EL (cell line): ENCODE measurements at regions not wholly inside any gene's neighbourhood (a gene's known extent, or its start where the extent isn't known, plus 50 kb on each side); places are given as distances from the start of the nearest gene placed in this dataset.

Experiments
- DNase-seq: peaks from one replicate; pipeline ENCODE4 v3.0.0-alpha.2; 2016

GRCh38 chr3:124201226-124201625 is 209.3 kb upstream of the ROPN1 start:
- DNase-seq = no peak

GRCh38 chr3:124201786-124202185 is 209.9 kb upstream of the ROPN1 start:
- DNase-seq = no peak

DNA sequence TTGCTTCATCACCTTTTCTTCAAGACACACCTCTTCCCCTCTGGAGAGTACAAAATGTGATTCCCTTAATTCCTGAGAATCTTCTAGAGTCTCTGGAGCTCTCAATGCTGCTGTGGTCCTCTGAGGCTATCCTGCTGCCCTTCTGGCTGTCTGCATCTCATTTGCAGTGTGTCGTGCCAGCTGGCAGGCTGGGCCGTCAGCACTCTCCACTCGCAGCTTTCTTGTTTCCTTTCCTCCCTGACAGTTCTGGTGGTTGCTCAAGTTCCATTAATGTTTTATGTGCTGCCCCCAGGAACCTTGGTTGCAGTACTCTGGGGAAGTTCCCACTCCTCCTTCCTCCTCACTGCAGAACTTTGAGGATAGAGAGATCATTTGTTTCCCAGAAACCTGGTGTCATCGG is 210.8 kb upstream of the ROPN1 start:
- no peak for DNase-seq

DNA sequence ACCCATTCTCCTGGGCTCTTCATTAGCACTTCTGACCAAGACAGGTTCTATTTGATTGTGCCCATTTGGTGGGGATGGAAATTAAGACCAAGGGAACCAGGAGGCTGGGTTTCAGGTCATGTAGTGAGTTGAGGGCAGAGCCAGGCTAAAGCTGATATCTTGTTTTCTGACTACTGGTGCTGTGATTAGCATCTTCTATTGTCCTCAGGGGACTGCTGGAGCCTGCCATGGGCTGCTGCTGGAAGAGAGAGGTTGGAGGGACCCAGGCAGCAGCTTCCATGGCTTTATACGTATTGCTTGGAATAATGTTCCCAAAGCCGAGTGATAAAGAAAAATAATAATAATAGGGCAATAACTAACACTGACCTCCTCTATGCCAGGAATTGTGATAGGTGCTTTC is 211.4 kb upstream of the ROPN1 start:
- DNase-seq = no peak

DNA sequence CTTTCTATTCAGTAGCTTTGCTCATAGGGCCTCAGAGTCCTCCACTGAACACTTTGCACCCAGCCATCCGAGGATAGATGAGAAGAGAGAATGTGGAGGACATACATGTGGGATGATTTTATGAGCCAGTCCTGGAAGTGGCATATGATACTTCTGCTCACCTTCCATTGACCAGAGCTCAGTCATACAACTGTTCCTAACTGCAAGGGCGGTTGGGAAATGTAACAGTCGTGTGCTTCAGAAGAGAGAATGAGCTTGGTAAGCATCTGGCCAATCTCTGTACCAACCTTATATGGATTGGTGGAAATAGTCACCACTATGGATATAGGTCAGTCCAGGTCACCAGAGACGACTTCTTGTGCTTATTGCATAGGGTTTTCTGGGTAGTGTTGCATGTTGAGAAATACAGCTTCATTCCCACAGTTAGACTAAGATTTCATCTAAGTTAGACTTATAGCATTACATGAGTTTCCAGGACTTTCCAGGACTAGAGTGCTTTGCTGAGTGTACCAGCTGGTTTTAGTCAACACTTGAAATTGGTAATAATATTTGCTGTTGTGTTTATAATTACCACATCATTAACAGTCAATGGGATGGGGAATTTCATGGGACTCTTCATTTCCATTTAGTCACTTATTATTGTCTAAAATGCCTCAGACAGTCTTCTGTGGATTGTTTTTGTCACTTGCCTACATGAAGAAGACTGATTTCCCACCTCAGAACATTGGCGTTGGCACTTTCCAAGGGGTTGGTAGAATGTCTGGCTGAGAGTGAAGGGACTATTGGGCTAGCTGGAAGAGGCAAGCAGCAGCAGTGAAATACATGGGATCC is 214.5 kb upstream of the ROPN1 start:
- no peak for DNase-seq

DNA sequence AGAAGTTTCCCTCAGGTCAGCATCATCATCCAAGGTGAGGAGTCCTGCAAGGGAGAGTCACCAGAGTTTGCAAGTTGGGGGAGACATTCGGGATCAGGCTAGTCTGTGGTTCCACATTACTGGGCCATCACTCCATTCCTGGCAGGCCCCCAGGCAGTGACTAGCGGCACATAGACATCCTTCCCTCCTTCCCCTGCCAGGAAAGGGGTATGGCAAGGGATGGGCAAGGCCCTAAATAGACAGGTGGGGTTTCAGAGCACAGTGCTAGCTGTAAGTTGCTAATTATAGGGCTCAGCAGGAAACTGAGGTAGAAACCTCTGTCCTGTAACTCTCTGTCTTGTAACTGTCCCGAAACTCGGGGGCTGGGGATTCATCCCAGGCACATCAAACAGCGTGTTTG is 215.2 kb upstream of the ROPN1 start:
- no peak for DNase-seq

DNA sequence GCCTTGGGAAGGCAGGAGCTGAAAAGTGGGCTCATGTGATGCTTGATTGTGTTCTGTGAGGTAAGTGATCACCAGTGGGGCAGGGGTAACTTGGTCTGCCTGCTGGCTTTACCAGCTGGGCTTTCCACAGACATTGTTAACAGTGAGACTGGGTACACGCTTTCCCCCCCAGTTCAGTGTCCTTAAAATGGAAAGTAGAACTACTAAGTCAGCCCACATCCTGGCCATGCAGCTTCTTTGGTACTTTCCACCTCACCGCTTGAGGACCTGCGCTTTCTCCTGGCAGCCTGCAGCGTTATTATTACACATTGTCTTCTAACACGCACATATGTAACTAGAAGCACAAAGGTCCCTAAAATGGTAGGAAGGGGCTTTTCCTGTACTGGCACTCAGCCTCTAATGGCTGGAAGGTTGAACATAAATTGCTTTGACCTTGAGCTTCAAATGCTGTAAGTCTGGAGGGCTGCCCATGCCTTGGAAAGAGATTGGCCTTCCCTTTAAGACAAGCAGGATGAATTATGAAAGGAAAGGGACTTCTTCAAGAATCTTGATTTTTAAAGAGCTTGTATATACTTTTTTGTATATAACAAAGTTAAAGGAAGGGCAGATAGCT is 216.1 kb upstream of the ROPN1 start:
- no peak for DNase-seq

DNA sequence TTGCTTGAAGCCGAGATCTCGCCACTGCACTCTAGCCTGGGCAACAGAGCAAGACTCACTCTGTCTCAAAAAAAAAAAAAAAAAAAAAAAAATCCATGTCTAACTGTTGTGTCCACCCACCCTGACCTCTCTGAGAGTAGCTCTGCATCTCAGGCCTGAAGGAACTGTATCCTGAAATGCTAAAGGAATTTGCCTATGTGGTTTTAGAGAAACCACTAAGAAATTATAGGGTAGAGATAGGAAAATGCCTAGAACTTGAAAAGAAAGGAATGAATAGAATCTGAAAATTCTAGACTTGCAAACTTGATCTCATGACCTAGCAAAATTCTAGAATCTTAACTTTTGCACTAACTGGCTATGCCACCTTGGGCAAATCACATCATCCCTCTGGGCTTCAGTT is 217.5 kb upstream of the ROPN1 start:
- DNase-seq = peak; percentile 51

- DNase-seq = no peak
Observed at GRCh38 chr3:124210899-124211298, 219.0 kb upstream of the ROPN1 start.

GRCh38 chr3:124213641-124214040 is 221.7 kb upstream of the ROPN1 start:
- no peak for DNase-seq

DNA sequence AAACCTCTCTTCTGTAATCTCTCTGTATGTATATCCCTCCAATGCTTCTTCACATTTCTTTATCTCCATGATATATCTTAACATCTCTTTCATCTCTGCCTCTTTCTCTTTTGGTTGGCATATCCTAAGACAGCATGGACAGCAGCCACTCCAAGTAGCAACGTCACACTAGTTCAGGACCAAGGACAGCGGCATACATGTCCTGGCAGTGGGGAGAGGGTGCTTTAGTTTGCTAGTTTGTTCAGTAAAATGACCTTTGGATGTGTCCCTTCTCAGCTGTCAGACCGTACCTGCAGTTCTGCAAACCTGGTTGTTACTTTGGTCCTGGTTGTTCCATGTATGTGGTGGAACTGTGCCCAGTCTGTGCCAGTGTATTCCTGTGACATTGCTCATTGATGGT is 225.6 kb upstream of the ROPN1 start:
- peak; percentile 55 for DNase-seq

- peak; percentile 63 for DNase-seq
Observed at GRCh38 chr3:124221422-124221821, 229.5 kb upstream of the ROPN1 start.

GRCh38 chr3:124223853-124224252 is 231.9 kb upstream of the ROPN1 start:
- DNase-seq = no peak

GRCh38 chr3:124227150-124227630 is 235.3 kb upstream of the ROPN1 start:
- no peak for DNase-seq

- DNase-seq = no peak
Observed at GRCh38 chr3:124229420-124229819, 237.5 kb upstream of the ROPN1 start.

DNA sequence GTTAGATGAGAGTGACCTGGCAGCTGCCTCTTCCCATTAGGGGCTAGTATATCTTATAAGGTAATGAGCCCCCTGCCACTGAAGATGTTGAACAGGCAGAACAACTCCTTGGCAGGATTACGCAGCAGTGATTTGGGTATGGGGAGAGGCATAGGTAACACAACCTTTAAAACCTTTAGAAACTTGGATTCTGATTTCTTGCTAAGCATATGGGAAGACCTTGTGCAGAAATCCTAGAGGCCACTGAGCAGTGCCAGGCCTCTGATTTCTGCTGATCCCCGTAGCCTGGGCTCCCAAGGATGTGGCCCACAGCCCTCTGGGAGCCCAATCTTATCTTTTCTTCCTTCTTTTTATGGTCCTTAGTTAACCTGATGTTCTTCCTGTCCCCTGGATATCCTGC is 237.9 kb upstream of the ROPN1 start:
- DNase-seq = no peak

- no peak for DNase-seq
Observed at GRCh38 chr3:124230432-124230831, 238.5 kb upstream of the ROPN1 start.

- no peak for DNase-seq
Observed at GRCh38 chr3:124230998-124231397, 239.1 kb upstream of the ROPN1 start.

DNA sequence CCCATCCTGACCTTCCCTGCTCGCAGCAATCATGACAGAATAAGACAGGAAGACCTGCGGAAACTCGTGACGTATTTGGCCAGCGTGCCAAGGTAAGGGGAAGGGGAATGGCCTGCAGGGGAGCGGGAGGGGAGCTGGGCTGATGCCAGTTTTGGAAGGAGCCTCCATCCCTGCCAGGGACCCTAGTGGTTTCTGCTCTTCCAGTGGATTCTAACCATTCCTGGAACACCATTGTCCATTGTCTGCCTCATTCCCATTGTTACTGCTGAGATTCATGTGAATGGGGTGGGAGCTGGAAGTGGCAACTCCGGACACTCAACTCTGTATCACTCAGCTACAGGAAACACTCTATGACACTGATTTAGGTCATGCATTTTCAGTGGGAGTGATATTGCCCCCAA is 242.9 kb upstream of the ROPN1 start:
- no peak for DNase-seq

DNA sequence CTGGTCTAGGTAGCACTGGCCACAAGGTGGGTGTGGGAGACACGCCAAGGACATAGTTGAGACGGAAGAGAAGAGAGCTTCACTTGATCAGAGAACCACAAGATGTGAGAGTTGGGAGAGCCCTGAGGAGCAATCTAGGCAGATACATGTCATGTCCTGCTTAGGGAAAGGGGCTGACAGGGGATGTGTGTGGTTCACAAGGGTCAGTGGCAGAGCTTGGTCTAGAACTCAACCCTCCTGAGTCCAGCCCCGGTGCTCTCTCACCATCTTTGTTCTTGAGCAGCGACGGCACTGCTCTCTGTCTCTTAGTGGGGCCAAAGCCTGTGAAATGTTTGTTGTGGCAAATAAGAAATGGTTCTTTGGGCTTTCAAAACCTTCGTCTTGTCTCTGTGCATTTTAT is 243.5 kb upstream of the ROPN1 start:
- DNase-seq = no peak

- no peak for DNase-seq
Observed at GRCh38 chr3:124243177-124243859, 251.4 kb upstream of the ROPN1 start.

DNA sequence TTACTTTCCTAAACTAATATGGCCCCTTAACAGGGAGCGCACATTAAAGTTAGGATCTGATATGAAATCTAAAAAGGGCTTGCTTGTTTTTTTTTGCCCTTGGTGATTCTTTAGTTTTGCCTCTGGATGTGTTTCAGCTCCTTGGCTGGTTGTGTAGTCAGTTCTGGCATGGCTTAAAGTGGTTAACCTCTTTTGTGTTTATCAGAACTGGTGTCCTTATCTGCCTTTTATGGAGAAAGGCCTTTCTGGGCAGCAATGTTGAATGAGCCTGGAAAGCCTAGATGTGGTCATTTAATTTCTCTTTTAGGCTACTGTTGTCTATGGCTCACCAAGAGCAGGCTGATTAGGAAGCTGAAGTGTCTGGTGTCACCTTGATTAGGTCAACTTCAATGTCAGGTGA is 254.5 kb upstream of the ROPN1 start:
- DNase-seq = no peak

DNA sequence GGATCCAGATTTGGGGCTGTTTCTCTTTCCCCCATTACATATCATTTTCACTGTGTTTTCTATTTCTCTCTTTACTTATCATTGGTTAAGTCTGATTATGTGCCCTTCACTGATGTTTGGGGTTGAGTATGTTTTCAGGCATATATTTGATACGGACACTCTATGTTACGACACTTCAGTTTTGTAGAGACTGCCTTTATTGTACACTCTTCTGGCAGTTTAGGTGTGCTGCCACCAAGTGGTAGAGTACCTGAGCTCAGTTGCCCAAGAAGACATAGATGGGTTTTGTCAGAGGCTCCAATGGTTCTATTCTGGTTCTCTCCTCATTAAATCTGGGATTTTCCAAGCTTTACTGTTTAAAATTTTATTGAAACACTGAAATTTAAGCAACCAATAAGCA is 255.0 kb upstream of the ROPN1 start:
- DNase-seq = no peak

DNA sequence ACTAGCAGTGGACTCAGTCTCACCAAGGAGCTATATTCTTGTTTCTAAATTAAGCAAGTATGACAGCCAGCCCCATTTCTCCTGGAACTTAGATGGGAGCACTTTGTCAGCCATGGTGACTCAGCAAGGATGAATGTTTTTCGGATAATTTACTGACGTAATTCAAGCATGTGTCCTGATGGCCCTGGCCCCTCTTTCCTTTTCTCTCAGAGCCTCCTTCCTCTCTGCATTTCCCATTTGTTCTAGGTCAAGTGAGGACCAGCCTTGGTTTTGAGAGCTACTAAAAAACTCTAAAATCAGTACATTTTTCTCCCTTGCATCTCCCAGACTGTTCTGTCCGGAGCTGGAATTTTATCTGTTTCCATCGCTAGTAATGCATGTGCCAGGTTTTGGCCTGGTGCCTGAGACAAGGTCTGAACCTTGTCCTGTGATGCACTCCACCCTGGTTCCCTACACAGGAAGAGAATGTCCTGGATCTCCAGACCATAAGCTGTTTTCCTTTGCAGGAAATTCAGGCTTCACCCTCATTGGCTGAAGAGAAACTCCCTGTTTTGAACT is 256.6 kb upstream of the ROPN1 start:
- DNase-seq = peak; percentile 91
